PC-9 (cell line): ENCODE measurements at regions not wholly inside any gene's neighbourhood (a gene's known extent, or its start where the extent isn't known, plus 50 kb on each side); places are given as distances from the start of the nearest gene placed in this dataset.

Experiments used
- BruUV-seq: library from RNA; stranded (reverse); fragments of 400-500 nt; replicated peaks from 2 replicates; lab custom pipeline; 2021; lab: Mats Ljungman, UMichigan
- CTCF ChIA-PET: fragments of 300-600 bp; sonication (Branson Sonifier 250); formaldehyde crosslinking; loops from one replicate; lab custom pipeline; 2022; ENCODE audit warnings: antibody characterized with exemption; lab: Charles Lee
- POLR2A ChIA-PET: fragments of 300-600 bp; sonication (Branson Sonifier 250); formaldehyde crosslinking; loops from one replicate; lab custom pipeline; 2022; ENCODE audit warnings: antibody characterized with exemption; ENCODE audit not compliant: unreplicated experiment; lab: Charles Lee
- DNase-seq, 2 experiments: peaks; one replicate each; pipeline versions ENCODE4 v3.0.0 to v3.0.0-alpha.2; 2015 to 2022; ENCODE audit warnings: mixed read lengths in 1 of 2
- H2AFZ ChIP-seq: fragments of 200-600 bp; sonication (generic); 2 replicates; pipeline ENCODE4 v1.8.1; 2017; ENCODE audit warnings: antibody characterized with exemption
- H3F3A ChIP-seq: fragments of 200-600 bp; sonication (generic); 2 replicates; pipeline ENCODE4 v1.8.1; 2017; ENCODE audit warnings: antibody characterized with exemption, mild to moderate bottlenecking, low read depth; ENCODE audit not compliant: insufficient read depth
- H3K27ac ChIP-seq: fragments of 200-600 bp; sonication (generic); 2 replicates; pipeline ENCODE4 v1.6.1; 2016; ENCODE audit warnings: mixed run types
- H3K27me3 ChIP-seq: fragments of 200-600 bp; sonication (generic); 2 replicates; pipeline ENCODE4 v1.6.1; 2016; ENCODE audit warnings: low read depth, mixed run types; ENCODE audit not compliant: insufficient read depth
- H3K36me3 ChIP-seq: fragments of 200-600 bp; sonication (generic); 2 replicates; pipeline ENCODE4 v1.6.1; 2016; ENCODE audit warnings: low read depth, mixed run types
- H3K4me1 ChIP-seq: fragments of 200-600 bp; sonication (generic); replicated peaks from 2 replicates; pipeline ENCODE4 v1.6.1; 2016; ENCODE audit warnings: mixed run types; ENCODE audit not compliant: insufficient read depth
- H3K4me2 ChIP-seq: fragments of 200-600 bp; sonication (generic); 2 replicates; pipeline ENCODE4 v1.6.1; 2017; ENCODE audit warnings: mixed run types
- H3K4me3 ChIP-seq: fragments of 200-600 bp; sonication (generic); 2 replicates; pipeline ENCODE4 v1.6.1; 2016; ENCODE audit warnings: mixed run types
- H3K79me2 ChIP-seq: fragments of 200-600 bp; sonication (generic); 2 replicates; pipeline ENCODE4 v1.6.1; 2017; ENCODE audit warnings: low read depth, mixed run types
- H3K9me2 ChIP-seq: fragments of 200-600 bp; sonication (generic); 2 replicates; pipeline ENCODE4 v1.8.1; 2017; ENCODE audit warnings: mild to moderate bottlenecking; ENCODE audit not compliant: insufficient read depth
- H3K9me3 ChIP-seq: fragments of 200-600 bp; sonication (generic); 2 replicates; pipeline ENCODE4 v1.8.1; 2016; ENCODE audit warnings: low read depth; ENCODE audit not compliant: insufficient read depth
- H4K20me1 ChIP-seq: fragments of 200-600 bp; sonication (generic); 2 replicates; pipeline ENCODE4 v1.8.1; 2017; ENCODE audit not compliant: insufficient read depth
- CTCF ChIP-seq: fragments of 200-600 bp; sonication (generic); conservative IDR thresholded peaks from 2 replicates; pipeline ENCODE4 v1.6.1; 2017; ENCODE audit warnings: mixed run types, antibody characterized with exemption, mild to moderate bottlenecking, moderate library complexity
- EZH2 ChIP-seq: fragments of 200-600 bp; sonication (generic); IDR thresholded peaks from 2 replicates; pipeline ENCODE4 v1.8.0; 2017; ENCODE audit warnings: antibody characterized with exemption, low read depth
- intact Hi-C: fragments of 100-400 bp; cut with micrococcal nuclease; formaldehyde crosslinking; loops from one replicate; pipeline ENCODE4 v1.10.0; 2022; ENCODE audit not compliant: unreplicated experiment

GRCh38 chr9:91060520-91061343 is 259.1 kb downstream of the SYK start:
- H3K27me3 ChIP-seq: no peaks in the 10 kb centered on the region
- BruUV-seq: no TSS peak
- H2AFZ ChIP-seq: peak overlapping the region; percentile 4
- DNase-seq: peak; percentile 78 to 93
- no peaks in the 10 kb centered on the region for H4K20me1 ChIP-seq
- peaks cover 8% of the 10 kb centered on the region; the same call in 1 of the 2 replicates for H3K9me3 ChIP-seq
- peak overlapping the region; percentile 86 for H3K27ac ChIP-seq
- no peaks in the 10 kb centered on the region for H3K36me3 ChIP-seq
- H3K9me2 ChIP-seq: no peaks in the 10 kb centered on the region
- peaks cover 48% of the 10 kb centered on the region for H3K4me1 ChIP-seq
- POLR2A ChIA-PET: interaction anchor here (0.6 kb wide), 1 partner anchor 512 kb away, joined by 4 read pairs; no protein-coding TSS in a partner anchor
- CTCF ChIA-PET: no interaction called here
- peak overlapping the region; percentile 73 for H3K4me2 ChIP-seq
- H3K79me2 ChIP-seq: no peaks in the 10 kb centered on the region
- H3K4me3 ChIP-seq: peak overlapping the region; percentile 35; the same call in 1 of the 2 replicates
- intact Hi-C loops: loop anchor here (1.0 to 10.0 kb wide), 6 partner anchors 22 to 254 kb away; no protein-coding TSS in a partner anchor
- TF ChIP-seq EZH2: no peak
- no peak for TF ChIP-seq CTCF
- H3F3A ChIP-seq: peaks cover 33% of the 10 kb centered on the region

DNA sequence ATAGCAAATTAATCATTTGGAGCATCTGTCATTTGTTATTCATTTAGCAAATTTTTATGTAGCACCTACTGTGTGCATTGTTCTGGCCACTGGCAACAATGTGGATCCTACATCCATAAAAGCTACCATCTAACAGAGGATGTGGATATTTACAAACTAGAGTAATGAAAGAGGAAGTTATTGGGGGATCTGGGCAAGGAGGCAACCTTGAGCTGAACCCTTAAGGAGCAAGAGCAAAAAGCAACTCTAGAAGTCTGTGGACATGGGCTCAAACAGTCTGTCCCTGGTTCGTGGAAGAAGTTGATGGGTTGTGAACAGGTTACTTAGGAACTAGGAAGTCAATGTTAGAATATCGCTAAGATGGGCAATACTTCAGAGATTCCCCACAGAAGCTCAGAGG is 259.9 kb downstream of the SYK start:
- Histone ChIP-seq H2AFZ (peak overlapping the region; percentile 4; the same call in 1 of the 2 replicates), H3K9me2 (no peaks in the 10 kb centered on the region), H3K27ac (peak overlapping the region; percentile 86), H3K4me2 (peak overlapping the region; percentile 73), H4K20me1 (no peaks in the 10 kb centered on the region), H3K79me2 (no peaks in the 10 kb centered on the region), H3K36me3 (no peaks in the 10 kb centered on the region), H3K4me1 (peaks cover 48% of the 10 kb centered on the region), H3K9me3 (peaks cover 8% of the 10 kb centered on the region; the same call in 1 of the 2 replicates), H3K27me3 (no peaks in the 10 kb centered on the region), H3K4me3 (peak overlapping the region; percentile 35; the same call in 1 of the 2 replicates), H3F3A (peaks cover 31% of the 10 kb centered on the region)
- CTCF ChIA-PET: no interaction called here
- TF ChIP-seq EZH2 (no peak), CTCF (no peak)
- no peak for DNase-seq
- BruUV-seq: no TSS peak
- POLR2A ChIA-PET: no interaction called here
- intact Hi-C loops: loop anchor here (5.0 to 10.0 kb wide), 2 partner anchors 101 to 253 kb away; no protein-coding TSS in a partner anchor

- peak in 1 of 2 experiments; percentile 55 for DNase-seq
- ChIA-PET POLR2A (interaction anchor here (0.5 to 0.6 kb wide), 2 partner anchors 362 to 1752 kb away, joined by 4 read pairs; no protein-coding TSS in a partner anchor), CTCF (no interaction called here)
- peaks cover 8% of the 10 kb centered on the region; the same call in 1 of the 2 replicates for H3K9me3 ChIP-seq
- peak overlapping the region; percentile 66 for H3K27ac ChIP-seq
- no peaks in the 10 kb centered on the region for H3K27me3 ChIP-seq
- BruUV-seq: no TSS peak
- H3F3A ChIP-seq: peaks cover 26% of the 10 kb centered on the region
- H3K9me2 ChIP-seq: no peaks in the 10 kb centered on the region
- no peak for TF ChIP-seq CTCF
- no peak for TF ChIP-seq EZH2
- intact Hi-C loops: loop anchor here (5.0 to 10.0 kb wide), 2 partner anchors 100 to 253 kb away; no protein-coding TSS in a partner anchor
- no peak overlapping the region for H2AFZ ChIP-seq
- H3K79me2 ChIP-seq: no peaks in the 10 kb centered on the region
- H3K4me1 ChIP-seq: peaks cover 44% of the 10 kb centered on the region
- H3K4me2 ChIP-seq: peak overlapping the region; percentile 73
- H4K20me1 ChIP-seq: no peaks in the 10 kb centered on the region
- H3K36me3 ChIP-seq: no peaks in the 10 kb centered on the region
- H3K4me3 ChIP-seq: no peak overlapping the region
Observed at GRCh38 chr9:91062281-91062680, 260.7 kb downstream of the SYK start.
